Activated naive CD8-positive, alpha-beta T cell treated with anti-CD3 and anti-CD28 coated beads, Interleukin-2, amount 10 ng/mL, durations not matched to agents 7 days and 5 days (primary cell): ENCODE measurements at regions not wholly inside any gene's neighbourhood (a gene's known extent, or its start where the extent isn't known, plus 50 kb on each side); places are given as distances from the start of the nearest gene placed in this dataset.

Experiments used
- ATAC-seq: fragments of 150-1000 bp; cut with Tn5 transposase; one replicate; pipeline ENCODE4 v1.10.0; 2021; ENCODE audit warnings: low read depth, moderate library complexity
- POLR2A ChIA-PET: fragments of 350-600 bp; sonication (Branson Sonifier 250); formaldehyde crosslinking; loops from one replicate; lab custom pipeline; 2021; ENCODE audit warnings: antibody characterized with exemption; lab: Charles Lee
- DNase-seq: peaks from one replicate; pipeline ENCODE4 v3.0.0; 2021
- H3K27ac Mint-ChIP-seq: one replicate; pipeline ENCODE4 v1.8.0; 2022; ENCODE audit warnings: mild to moderate bottlenecking, mixed read lengths
- H3K27me3 Mint-ChIP-seq: one replicate; pipeline ENCODE4 v1.8.0; 2022; ENCODE audit warnings: mild to moderate bottlenecking, moderate library complexity, mixed read lengths
- H3K36me3 Mint-ChIP-seq: one replicate; pipeline ENCODE4 v1.8.0; 2021; ENCODE audit warnings: mild to moderate bottlenecking, mixed read lengths
- H3K4me1 Mint-ChIP-seq: one replicate; pipeline ENCODE4 v1.8.0; 2021; ENCODE audit warnings: mixed read lengths
- H3K4me3 Mint-ChIP-seq: one replicate; pipeline ENCODE4 v1.8.0; 2022; ENCODE audit warnings: mild to moderate bottlenecking, moderate library complexity, mixed read lengths
- H3K9me3 Mint-ChIP-seq: one replicate; pipeline ENCODE4 v1.8.0; 2021; ENCODE audit warnings: mixed read lengths

GRCh38 chr11:127873478-127873877, 713.9 kb downstream of the ETS1 start:
- Mint-ChIP-seq H3K27me3 (peaks cover 2% of the 10 kb centered on the region), H3K4me3 (no peak overlapping the region), H3K27ac (no peak overlapping the region), H3K9me3 (no peaks in the 10 kb centered on the region), H3K4me1 (no peaks in the 10 kb centered on the region), H3K36me3 (no peaks in the 10 kb centered on the region)
- POLR2A ChIA-PET, result no interaction called here
- DNase-seq (no peak), ATAC-seq (no peak)

GRCh38 chr11:127866109-127866508, 721.2 kb downstream of the ETS1 start:
- ATAC-seq, result no peak
- no peaks in the 10 kb centered on the region for H3K4me1 Mint-ChIP-seq
- no peaks in the 10 kb centered on the region for H3K36me3 Mint-ChIP-seq
- POLR2A ChIA-PET, result no interaction called here
- peaks cover 12% of the 10 kb centered on the region for H3K27me3 Mint-ChIP-seq
- no peaks in the 10 kb centered on the region for H3K9me3 Mint-ChIP-seq
- DNase-seq, result no peak
- no peak overlapping the region for H3K27ac Mint-ChIP-seq
- no peak overlapping the region for H3K4me3 Mint-ChIP-seq

GRCh38 chr11:127864861-127865260, 722.5 kb downstream of the ETS1 start:
- Mint-ChIP-seq H3K4me1 (no peaks in the 10 kb centered on the region), H3K27me3 (peaks cover 12% of the 10 kb centered on the region), H3K36me3 (no peaks in the 10 kb centered on the region), H3K27ac (no peak overlapping the region), H3K9me3 (no peaks in the 10 kb centered on the region), H3K4me3 (no peak overlapping the region)
- POLR2A ChIA-PET, result no interaction called here
- DNase-seq (no peak), ATAC-seq (no peak)

GRCh38 chr11:127862406-127862805, 725.0 kb downstream of the ETS1 start:
- POLR2A ChIA-PET, result no interaction called here
- Mint-ChIP-seq H3K27ac (no peak overlapping the region), H3K4me1 (no peaks in the 10 kb centered on the region), H3K27me3 (peaks cover 12% of the 10 kb centered on the region), H3K9me3 (no peaks in the 10 kb centered on the region), H3K36me3 (no peaks in the 10 kb centered on the region), H3K4me3 (no peak overlapping the region)
- DNase-seq (no peak), ATAC-seq (no peak)

GRCh38 chr11:127859941-127860354, 727.4 kb downstream of the ETS1 start:
- Mint-ChIP-seq H3K27me3 (peaks cover 9% of the 10 kb centered on the region), H3K27ac (no peak overlapping the region), H3K36me3 (no peaks in the 10 kb centered on the region), H3K4me1 (no peaks in the 10 kb centered on the region), H3K4me3 (no peak overlapping the region), H3K9me3 (no peaks in the 10 kb centered on the region)
- no peak for ATAC-seq
- POLR2A ChIA-PET, result no interaction called here
- DNase-seq, result no peak

- POLR2A ChIA-PET, result no interaction called here
- ATAC-seq (no peak), DNase-seq (no peak)
- Mint-ChIP-seq H3K27ac (no peak overlapping the region), H3K4me1 (no peaks in the 10 kb centered on the region), H3K4me3 (no peak overlapping the region), H3K9me3 (no peaks in the 10 kb centered on the region), H3K27me3 (no peaks in the 10 kb centered on the region), H3K36me3 (no peaks in the 10 kb centered on the region)
These were observed 742.5 kb downstream of the ETS1 start for GRCh38 chr11:127844876-127845275.

- POLR2A ChIA-PET, result no interaction called here
These were observed 743.6 kb downstream of the ETS1 start for GRCh38 chr11:127843483-127844396.

GRCh38 chr11:127825183-127825582, 762.2 kb downstream of the ETS1 start:
- Mint-ChIP-seq H3K36me3 (no peaks in the 10 kb centered on the region), H3K9me3 (no peaks in the 10 kb centered on the region), H3K4me3 (no peak overlapping the region), H3K27me3 (peaks cover 6% of the 10 kb centered on the region), H3K27ac (no peak overlapping the region), H3K4me1 (no peaks in the 10 kb centered on the region)
- ATAC-seq (no peak), DNase-seq (no peak)
- POLR2A ChIA-PET, result no interaction called here

More at GRCh38 chr11:127843483-127844396, 743.6 kb downstream of the ETS1 start:
- no peaks in the 10 kb centered on the region for H3K4me1 Mint-ChIP-seq
- no peak overlapping the region for H3K4me3 Mint-ChIP-seq
- no peaks in the 10 kb centered on the region for H3K9me3 Mint-ChIP-seq
- H3K27ac Mint-ChIP-seq, result no peak overlapping the region
- H3K36me3 Mint-ChIP-seq, result no peaks in the 10 kb centered on the region
- ATAC-seq (no peak), DNase-seq (peak; percentile 62)
- H3K27me3 Mint-ChIP-seq, result no peaks in the 10 kb centered on the region

GRCh38 chr11:127818625-127819024, 768.7 kb downstream of the ETS1 start:
- H3K4me1 Mint-ChIP-seq, result no peaks in the 10 kb centered on the region
- no peak for DNase-seq
- H3K27me3 Mint-ChIP-seq, result peaks cover 2% of the 10 kb centered on the region
- H3K9me3 Mint-ChIP-seq, result no peaks in the 10 kb centered on the region
- POLR2A ChIA-PET, result no interaction called here
- no peak overlapping the region for H3K27ac Mint-ChIP-seq
- no peak overlapping the region for H3K4me3 Mint-ChIP-seq
- ATAC-seq, result no peak
- H3K36me3 Mint-ChIP-seq, result no peaks in the 10 kb centered on the region

- no peaks in the 10 kb centered on the region for H3K36me3 Mint-ChIP-seq
- no peak overlapping the region for H3K4me3 Mint-ChIP-seq
- no peak for DNase-seq
- no peaks in the 10 kb centered on the region for H3K9me3 Mint-ChIP-seq
- H3K27me3 Mint-ChIP-seq, result no peaks in the 10 kb centered on the region
- H3K27ac Mint-ChIP-seq, result no peak overlapping the region
- ATAC-seq, result no peak
- H3K4me1 Mint-ChIP-seq, result no peaks in the 10 kb centered on the region
- POLR2A ChIA-PET, result no interaction called here
These were observed 770.4 kb downstream of the ETS1 start for GRCh38 chr11:127816962-127817361.

- no peaks in the 10 kb centered on the region for H3K27me3 Mint-ChIP-seq
- no peaks in the 10 kb centered on the region for H3K4me1 Mint-ChIP-seq
- H3K36me3 Mint-ChIP-seq, result no peaks in the 10 kb centered on the region
- H3K27ac Mint-ChIP-seq, result no peak overlapping the region
- DNase-seq (no peak), ATAC-seq (no peak)
- POLR2A ChIA-PET, result no interaction called here
- no peaks in the 10 kb centered on the region for H3K9me3 Mint-ChIP-seq
- no peak overlapping the region for H3K4me3 Mint-ChIP-seq
These were observed 772.0 kb downstream of the ETS1 start for GRCh38 chr11:127815331-127815730.

GRCh38 chr11:127806501-127806900, 780.9 kb downstream of the ETS1 start:
- Mint-ChIP-seq H3K27me3 (peaks cover 9% of the 10 kb centered on the region), H3K27ac (no peak overlapping the region), H3K4me3 (no peak overlapping the region), H3K4me1 (no peaks in the 10 kb centered on the region), H3K9me3 (no peaks in the 10 kb centered on the region), H3K36me3 (no peaks in the 10 kb centered on the region)
- POLR2A ChIA-PET, result no interaction called here
- no peak for ATAC-seq
- DNase-seq, result no peak

GRCh38 chr11:127805771-127806170, 781.6 kb downstream of the ETS1 start:
- no peaks in the 10 kb centered on the region for H3K9me3 Mint-ChIP-seq
- no peak for DNase-seq
- H3K36me3 Mint-ChIP-seq, result no peaks in the 10 kb centered on the region

GRCh38 chr11:127804747-127805400, 782.5 kb downstream of the ETS1 start:
- no peaks in the 10 kb centered on the region for H3K36me3 Mint-ChIP-seq
- H3K27me3 Mint-ChIP-seq, result peaks cover 9% of the 10 kb centered on the region
- no peak for ATAC-seq
- no peak overlapping the region for H3K4me3 Mint-ChIP-seq
- H3K9me3 Mint-ChIP-seq, result no peaks in the 10 kb centered on the region
- no peak overlapping the region for H3K27ac Mint-ChIP-seq
- no peaks in the 10 kb centered on the region for H3K4me1 Mint-ChIP-seq
- DNase-seq, result no peak
- POLR2A ChIA-PET, result no interaction called here

More at GRCh38 chr11:127805771-127806170, 781.6 kb downstream of the ETS1 start:
- Mint-ChIP-seq H3K27ac (no peak overlapping the region), H3K27me3 (peaks cover 9% of the 10 kb centered on the region), H3K4me1 (no peaks in the 10 kb centered on the region), H3K4me3 (no peak overlapping the region)
- no peak for ATAC-seq
- POLR2A ChIA-PET, result no interaction called here
